ENCODE measurements at regions not wholly inside any gene's neighbourhood (a gene's known extent, or its start where the extent isn't known, plus 50 kb on each side); places are given as distances from the start of the nearest gene placed in this dataset.

DNA sequence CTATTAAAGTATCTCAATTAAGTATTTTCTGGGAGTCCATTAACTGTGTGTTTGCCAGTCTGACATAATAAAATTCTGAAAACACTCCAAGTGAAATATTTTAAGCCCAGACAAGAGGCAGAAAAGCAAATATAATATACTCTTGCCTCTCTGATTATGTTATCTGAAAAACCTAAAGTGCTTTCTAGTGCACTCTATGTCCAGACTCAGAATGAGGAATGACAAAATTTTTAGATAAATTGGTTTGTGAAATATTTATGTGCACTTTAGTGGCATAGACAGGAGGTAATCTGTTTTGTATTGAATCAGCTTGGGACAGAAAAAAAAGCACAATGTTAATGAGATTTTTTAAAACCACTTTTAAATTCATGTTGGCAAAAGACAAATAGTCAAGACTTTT, 508.2 kb upstream of the SUCLG2 start:
- Histone ChIP-seq H3K4me3 (no peak overlapping the region), H3K27ac (no peak overlapping the region)
- TF ChIP-seq, protein P1, sequence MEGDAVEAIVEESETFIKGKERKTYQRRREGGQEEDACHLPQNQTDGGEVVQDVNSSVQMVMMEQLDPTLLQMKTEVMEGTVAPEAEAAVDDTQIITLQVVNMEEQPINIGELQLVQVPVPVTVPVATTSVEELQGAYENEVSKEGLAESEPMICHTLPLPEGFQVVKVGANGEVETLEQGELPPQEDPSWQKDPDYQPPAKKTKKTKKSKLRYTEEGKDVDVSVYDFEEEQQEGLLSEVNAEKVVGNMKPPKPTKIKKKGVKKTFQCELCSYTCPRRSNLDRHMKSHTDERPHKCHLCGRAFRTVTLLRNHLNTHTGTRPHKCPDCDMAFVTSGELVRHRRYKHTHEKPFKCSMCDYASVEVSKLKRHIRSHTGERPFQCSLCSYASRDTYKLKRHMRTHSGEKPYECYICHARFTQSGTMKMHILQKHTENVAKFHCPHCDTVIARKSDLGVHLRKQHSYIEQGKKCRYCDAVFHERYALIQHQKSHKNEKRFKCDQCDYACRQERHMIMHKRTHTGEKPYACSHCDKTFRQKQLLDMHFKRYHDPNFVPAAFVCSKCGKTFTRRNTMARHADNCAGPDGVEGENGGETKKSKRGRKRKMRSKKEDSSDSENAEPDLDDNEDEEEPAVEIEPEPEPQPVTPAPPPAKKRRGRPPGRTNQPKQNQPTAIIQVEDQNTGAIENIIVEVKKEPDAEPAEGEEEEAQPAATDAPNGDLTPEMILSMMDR (IDR thresholded peaks at IDR 0.05) = no peak
- DNase-seq (ENCODE audit: low spot score) = no peak

- no peak for DNase-seq (ENCODE audit: low spot score)
- Histone ChIP-seq H3K4me3 (no peak overlapping the region), H3K27ac (no peak overlapping the region)
- TF ChIP-seq, protein P1 (IDR thresholded peaks at IDR 0.05) = no peak
These were observed 496.9 kb upstream of the SUCLG2 start for GRCh38 chr3:68151359-68151758.

- no peak for DNase-seq (ENCODE audit: low spot score)
- Histone ChIP-seq H3K4me3 (no peak overlapping the region), H3K27ac (no peak overlapping the region)
- TF ChIP-seq, protein P1 (IDR thresholded peaks at IDR 0.05) = no peak
These were observed 494.0 kb upstream of the SUCLG2 start for GRCh38 chr3:68148447-68148846.

DNA sequence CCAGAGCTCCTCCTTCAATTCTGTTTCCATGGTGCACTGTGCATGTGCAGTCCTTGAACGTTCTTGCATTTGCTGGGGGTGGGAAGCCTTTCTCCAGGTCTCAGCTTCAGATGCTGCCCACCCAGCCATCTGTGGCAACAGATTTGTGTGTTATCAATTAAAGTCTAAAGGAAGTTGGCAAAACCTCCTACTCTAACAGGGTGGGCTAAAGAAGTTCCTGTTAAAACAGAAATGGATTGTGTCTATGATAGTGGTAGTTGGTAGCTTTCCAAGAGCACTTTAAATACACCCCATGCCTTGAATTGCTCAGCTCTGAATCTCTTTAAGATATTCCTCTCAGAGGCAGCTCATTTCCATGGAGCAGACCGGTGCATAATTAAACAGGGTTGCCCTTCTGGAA, 488.0 kb upstream of the SUCLG2 start:
- TF ChIP-seq, protein P1 (IDR thresholded peaks at IDR 0.05) = no peak
- H3K27ac ChIP-seq = no peak overlapping the region
- DNase-seq (ENCODE audit: low spot score) = no peak
- no peak overlapping the region for H3K4me3 ChIP-seq

GRCh38 chr3:68139897-68140296, 485.5 kb upstream of the SUCLG2 start:
- H3K27ac ChIP-seq = no peak overlapping the region
- DNase-seq (ENCODE audit: low spot score) = no peak
- H3K4me3 ChIP-seq = no peak overlapping the region
- TF ChIP-seq, protein P1 (IDR thresholded peaks at IDR 0.05) = no peak

DNA sequence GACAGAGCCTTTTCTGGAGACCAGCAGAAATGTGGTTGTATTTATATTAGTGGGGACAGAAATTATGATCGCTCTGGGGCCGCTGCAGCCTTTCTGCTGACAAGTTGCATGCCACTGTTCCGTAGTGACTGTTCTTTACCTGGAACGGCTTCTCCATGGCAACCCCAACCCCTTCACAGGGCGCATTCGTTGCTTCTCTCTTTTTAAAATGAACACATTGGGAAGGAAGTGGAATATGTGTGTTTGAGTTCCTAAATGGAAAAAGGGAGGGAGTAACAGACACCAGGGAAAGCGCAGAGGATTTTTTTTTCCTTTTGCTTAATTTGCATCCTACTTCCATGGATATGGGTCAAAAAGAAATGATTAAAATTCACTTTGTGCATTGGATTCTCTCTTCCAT, 482.0 kb upstream of the SUCLG2 start:
- H3K4me3 ChIP-seq = no peak overlapping the region
- no peak for DNase-seq (ENCODE audit: low spot score)
- no peak overlapping the region for H3K27ac ChIP-seq
- TF ChIP-seq, protein P1 (IDR thresholded peaks at IDR 0.05) = no peak

GRCh38 chr3:68135067-68135466, 480.7 kb upstream of the SUCLG2 start:
- Histone ChIP-seq H3K27ac (no peak overlapping the region), H3K4me3 (no peak overlapping the region)
- DNase-seq (ENCODE audit: low spot score) = no peak
- TF ChIP-seq, protein P1 (IDR thresholded peaks at IDR 0.05) = no peak
